Ishikawa (cell line): ENCODE measurements at regions not wholly inside any gene's neighbourhood (a gene's known extent, or its start where the extent isn't known, plus 50 kb on each side); places are given as distances from the start of the nearest gene placed in this dataset.

Experiments used
- CEBPB ChIP-seq: IDR thresholded peaks from 2 replicates; pipeline ENCODE4 v1.6.1; 2012
- CREB1 ChIP-seq: IDR thresholded peaks from 2 replicates; pipeline ENCODE4 v1.6.1; 2012; ENCODE audit warnings: low read depth
- EGR1 ChIP-seq: IDR thresholded peaks from 2 replicates; pipeline ENCODE4 v1.6.1; 2012
- EP300 ChIP-seq: IDR thresholded peaks from 2 replicates; pipeline ENCODE4 v1.6.1; 2012; ENCODE audit warnings: borderline replicate concordance
- FOXM1 ChIP-seq: IDR thresholded peaks from 2 replicates; pipeline ENCODE4 v1.6.1; 2012; ENCODE audit warnings: low read depth, borderline replicate concordance
- MAX ChIP-seq: IDR thresholded peaks from 2 replicates; pipeline ENCODE4 v1.6.1; 2012
- NFIC ChIP-seq: IDR thresholded peaks from 2 replicates; pipeline ENCODE4 v1.6.1; 2012
- RAD21 ChIP-seq: IDR thresholded peaks from 2 replicates; pipeline ENCODE4 v1.6.1; 2012; ENCODE audit warnings: low read depth
- TAF1 ChIP-seq: IDR thresholded peaks from 2 replicates; pipeline ENCODE4 v1.6.1; 2012; ENCODE audit warnings: low read depth, mild to moderate bottlenecking
- TCF12 ChIP-seq: IDR thresholded peaks from 2 replicates; pipeline ENCODE4 v1.6.1; 2012; ENCODE audit warnings: low read depth
- TEAD4 ChIP-seq: IDR thresholded peaks from 2 replicates; pipeline ENCODE4 v1.6.1; 2012
- YY1 ChIP-seq: IDR thresholded peaks from 2 replicates; pipeline ENCODE4 v1.6.1; 2012; ENCODE audit warnings: low read depth
- ZBTB7A ChIP-seq: IDR thresholded peaks from 2 replicates; pipeline ENCODE4 v1.6.1; 2012; ENCODE audit warnings: low read depth
- TF ChIP-seq, protein P1 (sequence below): IDR thresholded peaks from 2 replicates; pipeline ENCODE4 v1.6.1; 2012; ENCODE audit warnings: low read depth, mild to moderate bottlenecking
- TF ChIP-seq, protein P2 (sequence below): IDR thresholded peaks from 2 replicates; pipeline ENCODE4 v1.6.1; 2012

DNA sequence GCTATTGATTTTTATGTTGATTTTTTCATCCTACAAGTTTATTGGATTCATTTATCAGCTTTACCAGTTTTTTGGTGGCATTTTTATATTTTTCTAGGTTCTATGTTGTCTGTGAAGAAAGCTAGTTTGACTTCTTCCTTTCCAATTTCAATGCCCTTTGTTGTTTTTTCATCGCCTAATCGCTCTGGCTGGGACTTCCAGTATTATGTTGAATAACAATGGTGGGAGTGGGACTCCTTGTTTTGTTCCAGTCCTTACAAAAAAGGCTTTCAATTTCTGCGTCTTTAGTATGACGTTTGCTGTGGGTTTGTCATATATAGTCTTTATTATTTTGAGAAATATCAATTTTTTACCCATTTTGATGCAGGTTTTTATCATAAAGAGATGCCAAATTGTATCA lies 175.6 kb upstream of the CCNH start:
- no peak for TF ChIP-seq TEAD4

GRCh38 chr5:87582149-87582548 lies 169.4 kb upstream of the CCNH start:
- TF ChIP-seq TCF12 (no peak), CEBPB (no peak), EGR1 (no peak), CREB1 (no peak), TAF1 (no peak), NFIC (no peak), TEAD4 (no peak), EP300 (no peak), MAX (no peak), RAD21 (no peak), FOXM1 (no peak), YY1 (no peak), ZBTB7A (no peak)
- TF ChIP-seq, protein P1, sequence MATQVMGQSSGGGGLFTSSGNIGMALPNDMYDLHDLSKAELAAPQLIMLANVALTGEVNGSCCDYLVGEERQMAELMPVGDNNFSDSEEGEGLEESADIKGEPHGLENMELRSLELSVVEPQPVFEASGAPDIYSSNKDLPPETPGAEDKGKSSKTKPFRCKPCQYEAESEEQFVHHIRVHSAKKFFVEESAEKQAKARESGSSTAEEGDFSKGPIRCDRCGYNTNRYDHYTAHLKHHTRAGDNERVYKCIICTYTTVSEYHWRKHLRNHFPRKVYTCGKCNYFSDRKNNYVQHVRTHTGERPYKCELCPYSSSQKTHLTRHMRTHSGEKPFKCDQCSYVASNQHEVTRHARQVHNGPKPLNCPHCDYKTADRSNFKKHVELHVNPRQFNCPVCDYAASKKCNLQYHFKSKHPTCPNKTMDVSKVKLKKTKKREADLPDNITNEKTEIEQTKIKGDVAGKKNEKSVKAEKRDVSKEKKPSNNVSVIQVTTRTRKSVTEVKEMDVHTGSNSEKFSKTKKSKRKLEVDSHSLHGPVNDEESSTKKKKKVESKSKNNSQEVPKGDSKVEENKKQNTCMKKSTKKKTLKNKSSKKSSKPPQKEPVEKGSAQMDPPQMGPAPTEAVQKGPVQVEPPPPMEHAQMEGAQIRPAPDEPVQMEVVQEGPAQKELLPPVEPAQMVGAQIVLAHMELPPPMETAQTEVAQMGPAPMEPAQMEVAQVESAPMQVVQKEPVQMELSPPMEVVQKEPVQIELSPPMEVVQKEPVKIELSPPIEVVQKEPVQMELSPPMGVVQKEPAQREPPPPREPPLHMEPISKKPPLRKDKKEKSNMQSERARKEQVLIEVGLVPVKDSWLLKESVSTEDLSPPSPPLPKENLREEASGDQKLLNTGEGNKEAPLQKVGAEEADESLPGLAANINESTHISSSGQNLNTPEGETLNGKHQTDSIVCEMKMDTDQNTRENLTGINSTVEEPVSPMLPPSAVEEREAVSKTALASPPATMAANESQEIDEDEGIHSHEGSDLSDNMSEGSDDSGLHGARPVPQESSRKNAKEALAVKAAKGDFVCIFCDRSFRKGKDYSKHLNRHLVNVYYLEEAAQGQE: no peak
- TF ChIP-seq, protein P2, sequence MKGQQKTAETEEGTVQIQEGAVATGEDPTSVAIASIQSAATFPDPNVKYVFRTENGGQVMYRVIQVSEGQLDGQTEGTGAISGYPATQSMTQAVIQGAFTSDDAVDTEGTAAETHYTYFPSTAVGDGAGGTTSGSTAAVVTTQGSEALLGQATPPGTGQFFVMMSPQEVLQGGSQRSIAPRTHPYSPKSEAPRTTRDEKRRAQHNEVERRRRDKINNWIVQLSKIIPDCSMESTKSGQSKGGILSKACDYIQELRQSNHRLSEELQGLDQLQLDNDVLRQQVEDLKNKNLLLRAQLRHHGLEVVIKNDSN: no peak

GRCh38 chr5:87581661-87582060 lies 168.9 kb upstream of the CCNH start:
- TF ChIP-seq CEBPB (no peak), NFIC (no peak), RAD21 (no peak), CREB1 (no peak), FOXM1 (no peak), EP300 (no peak), YY1 (no peak), ZBTB7A (no peak), TAF1 (no peak), MAX (no peak), TCF12 (no peak), TEAD4 (no peak), EGR1 (no peak)
- TF ChIP-seq, protein P2: no peak
- TF ChIP-seq, protein P1: no peak

DNA sequence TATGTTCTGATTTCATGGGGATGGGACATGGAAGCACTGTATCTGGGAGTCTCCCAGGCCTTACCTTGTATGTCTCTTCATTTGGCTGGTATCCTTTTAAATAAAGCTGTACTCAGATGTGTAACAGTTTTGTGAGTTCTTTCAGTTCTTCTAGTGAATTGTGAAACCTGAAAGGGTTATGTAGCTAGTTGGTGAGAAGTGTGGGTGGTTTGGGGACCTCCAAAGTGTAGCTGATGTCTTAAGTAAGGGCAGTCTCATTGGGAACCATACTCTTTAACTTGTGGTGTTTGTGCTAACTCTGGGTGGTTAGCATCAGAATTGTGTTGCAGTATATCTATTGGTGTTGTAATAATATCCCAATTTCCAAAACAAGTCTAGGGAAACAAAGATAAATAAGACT lies 166.9 kb upstream of the CCNH start:
- TF ChIP-seq EGR1 (no peak), FOXM1 (no peak), NFIC (no peak), EP300 (no peak), CREB1 (no peak), TCF12 (no peak), TAF1 (no peak), ZBTB7A (no peak), YY1 (no peak), MAX (no peak), CEBPB (no peak), RAD21 (no peak), TEAD4 (no peak)
- TF ChIP-seq, protein P2: no peak
- TF ChIP-seq, protein P1: no peak
